Endometrial microvascular endothelial cells (primary cell): ENCODE measurements at regions not wholly inside any gene's neighbourhood (a gene's known extent, or its start where the extent isn't known, plus 50 kb on each side); places are given as distances from the start of the nearest gene placed in this dataset.

ENCODE experiments used
- in situ Hi-C: cut with HindIII; loops from 2 replicates; pipeline ENCODE4 v1.10.0; 2017; ENCODE audit warnings: low sequenced_read_pairs, low pct_unique_long_range_greater_than_20kb; ENCODE audit errors: inconsistent ontology term

DNA sequence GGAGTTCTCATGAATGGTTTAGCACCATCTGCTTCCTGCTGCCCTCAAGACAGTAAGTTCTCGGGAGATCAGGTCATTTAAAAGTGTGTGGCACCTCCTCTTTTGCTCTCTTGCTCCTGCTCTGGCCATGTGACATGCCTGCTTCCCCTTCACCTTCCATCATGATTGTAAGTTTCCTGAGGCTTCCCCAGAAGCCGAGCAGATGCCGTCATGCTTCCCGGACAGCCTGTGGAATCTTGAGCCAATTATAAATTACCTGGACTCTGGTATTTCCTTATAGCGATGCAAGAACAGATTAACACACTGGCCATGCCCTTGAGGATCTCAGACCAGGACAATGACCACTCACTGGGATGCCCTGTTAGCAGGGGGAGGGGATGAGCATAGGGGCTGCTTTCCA, 212.3 kb downstream of the MATN1 start:
- in situ Hi-C loops = no loop called here

DNA sequence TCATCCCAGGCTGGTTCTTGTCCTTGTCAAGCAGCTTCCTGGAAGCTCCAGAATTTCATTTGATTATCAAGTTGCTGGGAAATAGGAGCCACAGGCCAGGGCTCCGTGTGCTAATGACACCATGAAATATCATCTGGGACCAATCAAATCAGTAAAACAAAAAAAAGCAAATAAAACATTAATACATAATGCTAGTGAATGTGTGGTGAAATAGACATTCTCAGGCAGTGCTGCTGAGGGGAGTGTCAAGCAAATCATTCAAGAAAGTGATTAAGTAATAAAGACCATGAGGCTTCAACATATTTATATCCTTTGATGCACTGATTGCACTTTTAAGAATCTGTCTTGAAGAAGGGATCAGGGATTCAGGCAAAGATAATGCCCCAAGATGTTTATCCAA, 213.7 kb downstream of the MATN1 start:
- in situ Hi-C loops = no loop called here

GRCh38 chr1:30508611-30509010, 214.8 kb downstream of the MATN1 start:
- in situ Hi-C loops = no loop called here

DNA sequence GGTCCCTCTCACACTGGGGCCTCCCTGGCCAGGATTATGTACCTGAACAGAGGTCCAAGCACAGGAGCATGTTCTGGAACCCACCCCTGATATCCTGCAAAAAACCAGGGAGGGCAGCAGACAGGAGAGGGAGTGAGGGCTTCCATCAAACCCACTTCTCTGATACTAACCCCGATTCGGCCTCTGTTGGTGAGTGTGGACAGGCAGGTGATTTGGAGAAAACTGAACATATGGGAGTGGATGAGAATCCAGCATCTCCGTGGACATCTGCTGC, 215.3 kb downstream of the MATN1 start:
- in situ Hi-C loops = no loop called here

- in situ Hi-C loops = no loop called here
Observed at GRCh38 chr1:30507401-30508174, 215.8 kb downstream of the MATN1 start.

GRCh38 chr1:30507016-30507312, 216.4 kb downstream of the MATN1 start:
- in situ Hi-C loops = no loop called here

- in situ Hi-C loops = no loop called here
Observed at GRCh38 chr1:30506291-30507015, 216.9 kb downstream of the MATN1 start.

- in situ Hi-C loops = no loop called here
Observed at GRCh38 chr1:30505853-30506252, 217.5 kb downstream of the MATN1 start.

DNA sequence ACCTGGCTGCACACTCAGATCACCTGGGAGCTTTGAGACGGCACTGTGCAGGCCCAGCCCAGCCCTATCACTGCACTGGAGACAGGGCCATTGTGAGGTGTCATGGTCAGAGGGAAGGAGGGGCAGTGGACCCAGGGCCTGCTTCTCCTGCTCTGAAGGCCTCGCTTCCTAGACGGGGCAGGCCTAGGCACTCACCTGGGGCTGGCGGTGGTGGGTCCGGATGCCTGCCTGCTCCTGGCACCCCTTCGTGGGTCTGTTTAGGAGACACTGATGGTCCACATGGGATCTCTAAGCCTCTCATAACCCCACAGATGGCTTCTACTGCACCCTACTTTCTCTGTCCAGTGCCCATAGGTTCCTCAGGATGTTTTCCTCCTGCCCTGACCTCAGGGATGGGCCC, 230.9 kb downstream of the MATN1 start:
- in situ Hi-C loops = no loop called here

GRCh38 chr1:30491831-30492230, 231.6 kb downstream of the MATN1 start:
- in situ Hi-C loops = no loop called here

DNA sequence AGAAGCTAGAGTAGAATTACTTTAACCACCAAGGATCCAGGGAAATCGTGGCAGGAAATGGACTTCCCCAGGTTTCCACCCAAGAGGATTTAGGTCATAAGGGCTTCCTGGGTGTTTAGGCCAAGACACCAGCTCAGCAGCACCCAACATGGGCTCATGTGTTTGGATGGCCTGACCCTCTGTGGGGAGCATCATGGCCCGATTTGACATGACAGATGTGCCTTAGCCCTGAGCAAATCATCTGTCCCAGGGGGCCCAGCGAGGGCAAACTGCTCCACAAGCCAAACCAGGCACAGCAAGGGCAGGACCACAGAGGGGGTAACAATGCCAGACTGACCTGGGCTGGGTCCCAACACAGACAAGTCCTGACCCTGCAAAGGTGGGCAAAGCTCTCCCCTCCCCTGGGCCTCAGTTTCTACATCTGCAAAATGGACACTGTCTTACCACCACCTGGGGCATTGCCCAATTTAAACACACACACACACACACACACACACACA, 232.8 kb downstream of the MATN1 start:
- in situ Hi-C loops = no loop called here

GRCh38 chr1:30489737-30490389, 233.5 kb downstream of the MATN1 start:
- in situ Hi-C loops = no loop called here

GRCh38 chr1:30488324-30488913, 235.0 kb downstream of the MATN1 start:
- in situ Hi-C loops = no loop called here

GRCh38 chr1:30487042-30487441, 236.3 kb downstream of the MATN1 start:
- in situ Hi-C loops = no loop called here

DNA sequence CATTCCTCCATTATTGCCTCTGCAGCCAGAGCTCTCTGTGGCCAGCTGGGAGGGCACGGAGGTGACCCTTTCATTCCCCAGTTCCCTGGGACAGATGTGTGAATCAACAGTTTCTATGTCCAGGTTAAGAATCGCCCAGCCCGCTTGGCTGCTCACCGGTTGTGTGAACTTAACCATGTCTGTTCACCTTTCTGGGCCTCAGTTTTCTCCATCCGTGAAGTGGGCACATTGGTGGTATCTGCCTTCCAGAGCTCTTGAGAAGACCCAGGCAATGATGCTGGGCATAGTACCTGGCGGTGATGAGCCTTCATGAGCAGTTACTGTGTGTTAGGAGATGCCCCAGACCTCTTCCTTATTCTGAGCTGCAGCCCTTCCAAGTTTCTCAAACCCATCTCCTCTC, 238.3 kb downstream of the MATN1 start:
- in situ Hi-C loops = no loop called here

DNA sequence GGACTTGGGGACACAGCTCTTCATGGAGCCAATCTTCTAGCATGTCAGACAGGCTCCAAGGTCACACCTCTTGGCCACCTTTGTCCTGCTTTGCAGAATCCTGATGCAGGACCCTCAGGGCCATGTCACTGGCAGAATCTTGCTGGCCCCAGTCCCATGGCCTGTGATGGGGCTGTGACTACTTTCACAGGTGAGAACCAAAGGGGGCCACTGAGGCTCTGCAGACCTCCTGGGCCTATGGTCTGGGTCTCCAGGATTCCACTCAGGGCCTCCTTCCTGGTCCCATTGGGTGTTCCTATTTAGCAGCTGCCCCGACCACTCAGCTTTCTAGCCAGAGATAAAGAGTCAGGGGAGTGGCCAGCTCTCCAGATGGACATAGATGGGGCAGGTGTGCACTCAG, 238.7 kb downstream of the MATN1 start:
- in situ Hi-C loops = no loop called here

DNA sequence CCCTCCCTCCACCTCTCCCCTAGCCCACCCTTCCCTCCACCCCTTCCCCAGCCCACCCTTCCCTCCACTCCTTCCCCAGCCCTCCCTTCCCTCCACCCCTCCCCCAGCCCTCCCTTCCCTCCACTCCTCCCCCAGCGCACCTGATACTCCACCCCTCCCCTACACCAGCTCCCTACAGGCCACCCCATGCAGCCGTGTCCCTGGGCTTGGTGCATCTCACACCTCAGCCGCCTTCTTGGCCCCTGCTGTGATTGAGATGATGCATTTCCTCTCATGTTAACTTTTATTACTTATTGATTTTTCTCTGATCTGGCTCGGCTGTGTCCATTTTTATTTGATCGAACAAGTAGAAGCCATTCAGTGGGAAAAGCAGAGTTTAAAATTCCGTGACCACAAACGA, 243.8 kb downstream of the MATN1 start:
- in situ Hi-C loops = no loop called here

DNA sequence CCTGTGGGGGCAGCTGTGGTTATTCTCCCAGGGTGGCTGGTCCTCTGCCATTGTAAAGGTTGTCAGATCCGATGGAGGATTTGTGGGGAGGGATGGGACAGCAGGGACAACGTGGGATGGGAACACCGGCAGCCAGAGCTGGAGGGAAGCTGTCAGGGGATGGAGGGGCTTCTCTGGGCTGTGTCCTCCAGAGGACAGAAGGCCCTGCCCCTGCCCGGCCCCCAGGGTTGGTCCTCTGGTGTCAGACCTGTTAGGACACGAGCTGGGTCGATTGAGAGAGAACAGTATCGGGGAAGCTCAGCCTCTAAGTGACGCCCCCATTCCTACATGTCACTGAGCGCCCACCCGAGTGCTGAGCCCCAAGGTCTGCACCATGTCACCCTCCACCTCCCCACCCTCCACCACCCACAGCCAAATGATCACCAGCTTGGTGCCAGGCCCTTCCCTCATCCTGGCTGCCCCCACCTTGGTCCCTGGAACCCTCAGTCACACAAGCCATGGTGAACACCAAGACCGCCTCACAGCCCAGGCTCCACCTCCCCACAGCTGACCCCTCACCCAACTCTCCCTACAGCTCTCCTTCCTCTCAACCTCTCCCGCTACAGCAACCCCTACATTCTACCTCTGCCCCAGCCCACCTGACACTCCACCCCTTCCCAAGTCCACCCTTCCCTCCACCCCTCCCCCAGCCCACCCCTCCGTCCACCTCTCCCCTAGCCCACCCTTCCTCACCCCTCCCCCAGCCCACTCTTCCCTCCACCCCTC, 244.4 kb downstream of the MATN1 start:
- in situ Hi-C loops = no loop called here

- in situ Hi-C loops = no loop called here
Observed at GRCh38 chr1:30478283-30478682, 245.1 kb downstream of the MATN1 start.
